WERI-Rb-1 (cell line): ENCODE measurements at regions not wholly inside any gene's neighbourhood (a gene's known extent, or its start where the extent isn't known, plus 50 kb on each side); places are given as distances from the start of the nearest gene placed in this dataset.

ENCODE experiments used
- DNase-seq: peaks from one replicate; pipeline ENCODE4 v3.0.0-alpha.2; 2020
- H3K27ac ChIP-seq: fragments of 250-450 bp; sonication (Bioruptor Pico); 2 replicates; pipeline ENCODE4 v1.5.1; 2020; ENCODE audit warnings: mild to moderate bottlenecking, moderate library complexity
- H3K27me3 ChIP-seq: fragments of 250-450 bp; sonication (Bioruptor Pico); 2 replicates; pipeline ENCODE4 v1.5.1; 2021; ENCODE audit warnings: mild to moderate bottlenecking, low read depth, moderate library complexity; ENCODE audit not compliant: insufficient read depth, severe bottlenecking
- H3K36me3 ChIP-seq: fragments of 250-450 bp; sonication (Bioruptor Pico); 2 replicates; pipeline ENCODE4 v1.5.1; 2020; ENCODE audit warnings: mild to moderate bottlenecking, moderate library complexity
- H3K4me3 ChIP-seq: 2 replicates; pipeline ENCODE4 v1.5.1; 2011; ENCODE audit warnings: low read depth, mild to moderate bottlenecking, control low read depth, low read length
- H3K9me3 ChIP-seq: fragments of 250-450 bp; sonication (Bioruptor Pico); 2 replicates; pipeline ENCODE4 v1.5.1; 2021; ENCODE audit warnings: mild to moderate bottlenecking, moderate library complexity; ENCODE audit not compliant: severe bottlenecking
- CTCF ChIP-seq: IDR thresholded peaks from 2 replicates; pipeline ENCODE4 v1.5.1; 2011; ENCODE audit warnings: low read depth, mild to moderate bottlenecking, control low read depth, inconsistent platforms, low read length

GRCh38 chr3:16725972-16726371 is 120.7 kb upstream of the DAZL start:
- DNase-seq = no peak
- H3K36me3 ChIP-seq = no peaks in the 10 kb centered on the region
- H3K27me3 ChIP-seq = no peaks in the 10 kb centered on the region
- TF ChIP-seq CTCF = no peak
- H3K4me3 ChIP-seq = no peak overlapping the region
- H3K9me3 ChIP-seq = peaks cover 17% of the 10 kb centered on the region
- H3K27ac ChIP-seq = no peak overlapping the region

GRCh38 chr3:16728770-16729745 is 123.8 kb upstream of the DAZL start:
- H3K4me3 ChIP-seq = no peak overlapping the region
- H3K27ac ChIP-seq = no peak overlapping the region; the same call in 1 of the 2 replicates
- DNase-seq = no peak
- H3K27me3 ChIP-seq = no peaks in the 10 kb centered on the region
- peaks cover 17% of the 10 kb centered on the region for H3K9me3 ChIP-seq
- H3K36me3 ChIP-seq = no peaks in the 10 kb centered on the region
- no peak for TF ChIP-seq CTCF

GRCh38 chr3:16738451-16738850 is 133.2 kb upstream of the DAZL start:
- Histone ChIP-seq H3K27me3 (no peaks in the 10 kb centered on the region), H3K36me3 (no peaks in the 10 kb centered on the region), H3K9me3 (no peaks in the 10 kb centered on the region), H3K27ac (no peak overlapping the region), H3K4me3 (no peak overlapping the region)
- no peak for TF ChIP-seq CTCF
- no peak for DNase-seq

- no peak for TF ChIP-seq CTCF
- H3K36me3 ChIP-seq = no peaks in the 10 kb centered on the region
- no peaks in the 10 kb centered on the region for H3K9me3 ChIP-seq
- no peaks in the 10 kb centered on the region for H3K27me3 ChIP-seq
- no peak for DNase-seq
- H3K27ac ChIP-seq = no peak overlapping the region
- no peak overlapping the region for H3K4me3 ChIP-seq
Measured at GRCh38 chr3:16739541-16740105, 134.4 kb upstream of the DAZL start.

- DNase-seq = no peak
- Histone ChIP-seq H3K27ac (no peak overlapping the region), H3K27me3 (no peaks in the 10 kb centered on the region), H3K4me3 (no peak overlapping the region), H3K9me3 (no peaks in the 10 kb centered on the region), H3K36me3 (no peaks in the 10 kb centered on the region)
- no peak for TF ChIP-seq CTCF
Measured at GRCh38 chr3:16740515-16740914, 135.3 kb upstream of the DAZL start.
